H9 (cell line): ENCODE measurements at regions not wholly inside any gene's neighbourhood (a gene's known extent, or its start where the extent isn't known, plus 50 kb on each side); places are given as distances from the start of the nearest gene placed in this dataset.
A peak's percentile ranks its signal among the peaks of the same experiment; 100 is the strongest.

Source experiments
- DNase-seq: peaks from one replicate; pipeline ENCODE4 v3.0.0-alpha.2; 2017
- H2AFZ ChIP-seq: one replicate; pipeline ENCODE4 v1.6.1; 2013; ENCODE audit warnings: mild to moderate bottlenecking, low read length, control low read depth, moderate library complexity
- H2AK5ac ChIP-seq: 2 replicates; pipeline ENCODE4 v1.6.1; 2013; ENCODE audit warnings: low read length, control low read depth, mixed read lengths; ENCODE audit not compliant: insufficient read length
- H2BK120ac ChIP-seq: one replicate; pipeline ENCODE4 v1.6.1; 2013; ENCODE audit warnings: low read depth, mild to moderate bottlenecking, low read length, control low read depth, inconsistent platforms; ENCODE audit not compliant: poor library complexity, severe bottlenecking
- H2BK12ac ChIP-seq: 2 replicates; pipeline ENCODE4 v1.6.1; 2013; ENCODE audit warnings: low read length, control low read depth, mixed read lengths, low read depth; ENCODE audit not compliant: insufficient read length
- H2BK15ac ChIP-seq: 2 replicates; pipeline ENCODE4 v1.6.1; 2013; ENCODE audit warnings: low read depth, low read length, control low read depth
- H2BK20ac ChIP-seq: one replicate; pipeline ENCODE4 v1.6.1; 2013; ENCODE audit warnings: low read depth, mild to moderate bottlenecking, low read length, control low read depth, inconsistent platforms; ENCODE audit not compliant: poor library complexity, severe bottlenecking
- H2BK5ac ChIP-seq: 2 replicates; pipeline ENCODE4 v1.6.1; 2013; ENCODE audit warnings: low read length, control low read depth, mixed read lengths; ENCODE audit not compliant: insufficient read length
- H3K14ac ChIP-seq: 2 replicates; pipeline ENCODE4 v1.6.1; 2013; ENCODE audit warnings: low read length, control low read depth; ENCODE audit not compliant: insufficient read depth
- H3K18ac ChIP-seq: 2 replicates; pipeline ENCODE4 v1.6.1; 2013; ENCODE audit warnings: low read depth, mild to moderate bottlenecking, mixed read lengths, low read length, control low read depth; ENCODE audit not compliant: insufficient read length
- H3K23ac ChIP-seq: 2 replicates; pipeline ENCODE4 v1.6.1; 2013; ENCODE audit warnings: low read length, control low read depth, mixed read lengths, low read depth; ENCODE audit not compliant: insufficient read length
- H3K23me2 ChIP-seq: 2 replicates; pipeline ENCODE4 v1.6.1; 2013; ENCODE audit warnings: low read depth, mild to moderate bottlenecking, mixed read lengths, low read length, control low read depth; ENCODE audit not compliant: insufficient read length, poor library complexity, severe bottlenecking
- H3K27ac ChIP-seq: 2 replicates; pipeline ENCODE4 v1.5.1; 2013; ENCODE audit warnings: low read length, control low read depth, mixed read lengths, low read depth; ENCODE audit not compliant: insufficient read length
- H3K27me3 ChIP-seq: 2 replicates; pipeline ENCODE4 v1.6.1; 2013; ENCODE audit warnings: low read length, control low read depth, inconsistent platforms; ENCODE audit not compliant: insufficient read depth
- H3K4ac ChIP-seq: 2 replicates; pipeline ENCODE4 v1.6.1; 2013; ENCODE audit warnings: low read depth, mild to moderate bottlenecking, control low read depth, inconsistent platforms, low read length, moderate library complexity
- H3K4me1 ChIP-seq: 2 replicates; pipeline ENCODE4 v1.6.1; 2013; ENCODE audit warnings: low read length, control low read depth, inconsistent platforms; ENCODE audit not compliant: insufficient read depth
- H3K4me2 ChIP-seq: 2 replicates; pipeline ENCODE4 v1.6.1; 2013; ENCODE audit warnings: low read length, control low read depth, mixed read lengths; ENCODE audit not compliant: insufficient read length, insufficient read depth
- H3K56ac ChIP-seq: 2 replicates; pipeline ENCODE4 v1.6.1; 2013; ENCODE audit warnings: low read depth, mild to moderate bottlenecking, mixed read lengths, low read length, control low read depth; ENCODE audit not compliant: insufficient read length
- H3K79me1 ChIP-seq: 2 replicates; pipeline ENCODE4 v1.6.1; 2013; ENCODE audit warnings: low read depth, mild to moderate bottlenecking, moderate library complexity, low read length, control low read depth, inconsistent platforms; ENCODE audit not compliant: insufficient read depth, poor library complexity, severe bottlenecking
- H3K79me2 ChIP-seq: 2 replicates; pipeline ENCODE4 v1.6.1; 2013; ENCODE audit warnings: low read length, control low read depth, inconsistent platforms; ENCODE audit not compliant: insufficient read depth
- H3K9ac ChIP-seq: 2 replicates; pipeline ENCODE4 v1.6.1; 2013; ENCODE audit warnings: low read length, control low read depth, mixed read lengths; ENCODE audit not compliant: insufficient read length; ENCODE audit errors: extremely low read depth
- H3K9me3 ChIP-seq: one replicate; pipeline ENCODE4 v1.6.1; 2013; ENCODE audit warnings: low read depth, low read length, inconsistent platforms; ENCODE audit not compliant: control insufficient read depth
- H3T11ph ChIP-seq: one replicate; pipeline ENCODE4 v1.6.1; 2013; ENCODE audit warnings: mild to moderate bottlenecking, low read length, control low read depth, inconsistent platforms
- H4K20me1 ChIP-seq: one replicate; pipeline ENCODE4 v1.6.1; 2013; ENCODE audit not compliant: control insufficient read depth, insufficient read length, insufficient read depth
- H4K5ac ChIP-seq: 2 replicates; pipeline ENCODE4 v1.6.1; 2013; ENCODE audit warnings: low read depth, mild to moderate bottlenecking, mixed read lengths, low read length, control low read depth; ENCODE audit not compliant: insufficient read length
- H4K8ac ChIP-seq: replicated peaks from 2 replicates; pipeline ENCODE4 v1.6.1; 2013; ENCODE audit warnings: low read length, control low read depth, mixed read lengths, low read depth; ENCODE audit not compliant: insufficient read length
- H4K91ac ChIP-seq: 2 replicates; pipeline ENCODE4 v1.6.1; 2013; ENCODE audit warnings: low read depth, mild to moderate bottlenecking, moderate library complexity, mixed read lengths, low read length, control low read depth; ENCODE audit not compliant: insufficient read length
- H3K27ac Mint-ChIP-seq, 3 experiments: 2 replicates in 2 of 3; 3 replicates in 1 of 3; pipeline ENCODE4 v1.8.0; 2020 to 2021; ENCODE audit warnings: mixed read lengths in 3 of 3, mild to moderate bottlenecking in 1 of 3, moderate library complexity in 1 of 3
- H3K27me3 Mint-ChIP-seq: 2 replicates; pipeline ENCODE4 v1.8.0; 2021; ENCODE audit warnings: low read depth, mild to moderate bottlenecking, moderate library complexity, mixed read lengths
- H3K36me3 Mint-ChIP-seq, 3 experiments: 2 replicates in 2 of 3; 3 replicates in 1 of 3; pipeline ENCODE4 v1.8.0; 2020 to 2021; ENCODE audit warnings: low read depth in 3 of 3, mixed read lengths in 3 of 3; ENCODE audit not compliant: insufficient read depth in 1 of 3
- H3K4me1 Mint-ChIP-seq, 2 experiments: 2 replicates each; pipeline ENCODE4 v1.8.0; 2020; ENCODE audit warnings: mixed read lengths in 2 of 2
- H3K4me3 Mint-ChIP-seq, 2 experiments: 2 replicates in 1 of 2; 3 replicates in 1 of 2; pipeline ENCODE4 v1.8.0; 2020 to 2021; ENCODE audit warnings: mild to moderate bottlenecking in 2 of 2, mixed read lengths in 2 of 2, moderate library complexity in 1 of 2
- H3K9me3 Mint-ChIP-seq, 2 experiments: 2 replicates in 1 of 2; 3 replicates in 1 of 2; pipeline ENCODE4 v1.8.0; 2020; ENCODE audit warnings: mild to moderate bottlenecking in 2 of 2, mixed read lengths in 2 of 2, moderate library complexity in 1 of 2
- CTCF ChIP-seq: fragments of 200-600 bp; sonication (generic); conservative IDR thresholded peaks from 3 replicates; pipeline ENCODE4 v1.8.0; 2021; ENCODE audit warnings: antibody characterized with exemption, mild to moderate bottlenecking
- WGBS: extraction: QIAGEN DNeasy Blood & Tissue Kit; methylation state at CpG from one replicate; pipeline ENCODE4 v1.1.7; 2013; ENCODE audit warnings: missing lambda C conversion rate, low lambda C conversion rate, mixed read lengths; ENCODE audit not compliant: insufficient read length; ENCODE audit errors: extremely low coverage; 5-methylcytosine and 5-hydroxymethylcytosine counted together

GRCh38 chr16:11452746-11453389 is 107.6 kb downstream of the RMI2 start:
- H3K56ac ChIP-seq: no peak overlapping the region
- H3K9me3 Mint-ChIP-seq: peaks cover 0 to 4% of the 10 kb centered on the region in 2 experiments; a peak in 2 of 5 replicates
- no peak overlapping the region for H2BK12ac ChIP-seq
- H4K5ac ChIP-seq: no peak overlapping the region
- no peak overlapping the region for H4K91ac ChIP-seq
- no peak overlapping the region for H2BK20ac ChIP-seq
- no peaks in the 10 kb centered on the region for H3K27me3 ChIP-seq
- H2BK5ac ChIP-seq: no peak overlapping the region
- no peak for DNase-seq
- H3K79me2 ChIP-seq: no peaks in the 10 kb centered on the region
- H3K23ac ChIP-seq: no peak overlapping the region
- H3K23me2 ChIP-seq: no peaks in the 10 kb centered on the region
- H3K27me3 Mint-ChIP-seq: peaks cover 2% of the 10 kb centered on the region; the same call in 1 of the 2 replicates
- no peak overlapping the region for H3K14ac ChIP-seq
- H3K27ac Mint-ChIP-seq: peak overlapping the region; percentile 53 to 90 (median 67); a peak in 3 of 7 replicates
- WGBS: no CpG with 5 or more reads among the region's 5 CpGs
- no peak overlapping the region for H3K9ac ChIP-seq
- H2AFZ ChIP-seq: no peak overlapping the region
- H2AK5ac ChIP-seq: no peak overlapping the region
- H3K36me3 Mint-ChIP-seq: peaks cover 0 to 11% (median 2%) of the 10 kb centered on the region in 3 experiments; a peak in 2 of 7 replicates
- H3K18ac ChIP-seq: no peak overlapping the region
- H3K79me1 ChIP-seq: no peaks in the 10 kb centered on the region
- H3K27ac ChIP-seq: no peak overlapping the region
- H3K4me1 ChIP-seq: no peaks in the 10 kb centered on the region
- H3K4me1 Mint-ChIP-seq: peaks cover 11 to 13% of the 10 kb centered on the region in 2 experiments
- H3K4ac ChIP-seq: no peak overlapping the region
- H4K8ac ChIP-seq: no peak overlapping the region
- no peak for TF ChIP-seq CTCF
- no peaks in the 10 kb centered on the region for H3K9me3 ChIP-seq
- H3T11ph ChIP-seq: no peak overlapping the region
- H3K4me2 ChIP-seq: no peak overlapping the region
- no peak overlapping the region for H2BK120ac ChIP-seq
- H2BK15ac ChIP-seq: no peak overlapping the region
- no peak overlapping the region for H3K4me3 Mint-ChIP-seq
- no peaks in the 10 kb centered on the region for H4K20me1 ChIP-seq
